ENCODE measurements at regions not wholly inside any gene's neighbourhood (a gene's known extent, or its start where the extent isn't known, plus 50 kb on each side); places are given as distances from the start of the nearest gene placed in this dataset.

- Histone ChIP-seq H3K4ac (ENCODE audit: low read depth, low read length) (no peak overlapping the region), H3K36me3 (ENCODE audit: control insufficient read depth, insufficient read depth, low read length) (no peaks in the 10 kb centered on the region), H4K5ac (ENCODE audit: low read depth, low read length) (no peak overlapping the region), H3K4me2 (ENCODE audit: low read depth, low read length) (no peak overlapping the region), H2BK15ac (ENCODE audit: low read depth, low read length) (no peak overlapping the region), H3K9me1 (ENCODE audit: insufficient read depth, low read length) (no peaks in the 10 kb centered on the region), H2AK5ac (ENCODE audit: low read depth, low read length) (no peak overlapping the region), H2BK5ac (ENCODE audit: low read depth, low read length, poor library complexity, severe bottlenecking) (no peak overlapping the region), H3K9me3 (ENCODE audit: control insufficient read depth, insufficient read depth, low read length) (no peaks in the 10 kb centered on the region), H2BK20ac (ENCODE audit: low read depth, low read length) (no peak overlapping the region), H2BK120ac (ENCODE audit: low read depth, low read length) (no peak overlapping the region), H3K14ac (replicated peaks; ENCODE audit: low read depth, low read length) (no peak overlapping the region), H4K91ac (ENCODE audit: insufficient read depth, low read depth, low read length) (no peak overlapping the region), H3K18ac (ENCODE audit: low read depth, low read length) (no peak overlapping the region), H2AFZ (replicated peaks; ENCODE audit: low read length, poor library complexity) (no peak overlapping the region), H3K27ac (ENCODE audit: insufficient read depth, low read length) (no peak overlapping the region), H4K8ac (ENCODE audit: low read depth in 2 of 2, low read length in 2 of 2) (no peak overlapping the region), H3K27me3 (ENCODE audit: control insufficient read depth, insufficient read depth, low read length) (peaks cover 29% of the 10 kb centered on the region), H3K23ac (ENCODE audit: low read depth, low read length) (no peak overlapping the region), H3K4me1 (ENCODE audit: control insufficient read depth, insufficient read depth, low read length) (no peaks in the 10 kb centered on the region), H3K4me3 (ENCODE audit: insufficient read depth, low read depth, low read length) (no peak overlapping the region), H3K56ac (ENCODE audit: extremely low read depth, insufficient read depth, low read length) (no peak overlapping the region), H4K20me1 (ENCODE audit: insufficient read depth, low read length) (no peaks in the 10 kb centered on the region), H3K79me1 (ENCODE audit: low read depth in 1 of 2, low read length in 2 of 2) (no peaks in the 10 kb centered on the region), H2AK9ac (replicated peaks; ENCODE audit: low read depth, low read length, poor library complexity) (no peak overlapping the region), H3K9ac (ENCODE audit: low read depth, low read length) (no peak overlapping the region)
- BruUV-seq (replicated peaks): no TSS peak
- ChIA-PET CTCF (no interaction called here), POLR2A (ENCODE audit: unreplicated experiment) (no interaction called here)
- intact Hi-C loops (cut with micrococcal nuclease) (no loop called here), dilution Hi-C loops (cut with HindIII; ENCODE audit: low sequenced_read_pairs, unreplicated experiment) (no loop called here), in situ Hi-C loops (cut with MboI; ENCODE audit: low sequenced_read_pairs) (no loop called here)
- ATAC-seq (ENCODE audit: low read depth): no peak
- no peak for DNase-seq
- TF ChIP-seq NFE2L2 (IDR thresholded peaks at IDR 0.05; ENCODE audit: low read depth, low read length) (no peak), MAFK (IDR thresholded peaks at IDR 0.05; ENCODE audit: low read depth, low read length) (no peak), SMC3 (IDR thresholded peaks at IDR 0.05; ENCODE audit: low read depth, low read length) (no peak), ELK1 (IDR thresholded peaks at IDR 0.05; ENCODE audit: borderline replicate concordance, low read depth, low read length) (no peak), MAZ (IDR thresholded peaks at IDR 0.05; ENCODE audit: borderline replicate concordance, low read depth, low read length) (no peak), BHLHE40 (IDR thresholded peaks at IDR 0.05; ENCODE audit: low read depth, low read length) (no peak), USF2 (IDR thresholded peaks at IDR 0.05; ENCODE audit: low read depth, low read length) (no peak)
- 70% methylated on average over 2 of the region's 12 CpGs; no CpG with 5 or more reads in 1 of the 2 experiments for WGBS, 2 experiments (ENCODE audit: extremely low coverage in 2 of 2, insufficient read length in 1 of 2)
Observed at GRCh38 chr11:64457416-64458010, 98.2 kb upstream of the SLC22A11 start.
